HS-27A (cell line): ENCODE measurements at regions not wholly inside any gene's neighbourhood (a gene's known extent, or its start where the extent isn't known, plus 50 kb on each side); places are given as distances from the start of the nearest gene placed in this dataset.
A peak's percentile ranks its signal among the peaks of the same experiment; 100 is the strongest.

ENCODE experiments used
- DNase-seq: peaks from one replicate; pipeline ENCODE4 v3.0.0-alpha.2; 2012; ENCODE audit warnings: low read depth, missing footprints

GRCh38 chr11:80519596-80520506, 1079.0 kb upstream of the TENM4 start:
- DNase-seq: no peak

DNA sequence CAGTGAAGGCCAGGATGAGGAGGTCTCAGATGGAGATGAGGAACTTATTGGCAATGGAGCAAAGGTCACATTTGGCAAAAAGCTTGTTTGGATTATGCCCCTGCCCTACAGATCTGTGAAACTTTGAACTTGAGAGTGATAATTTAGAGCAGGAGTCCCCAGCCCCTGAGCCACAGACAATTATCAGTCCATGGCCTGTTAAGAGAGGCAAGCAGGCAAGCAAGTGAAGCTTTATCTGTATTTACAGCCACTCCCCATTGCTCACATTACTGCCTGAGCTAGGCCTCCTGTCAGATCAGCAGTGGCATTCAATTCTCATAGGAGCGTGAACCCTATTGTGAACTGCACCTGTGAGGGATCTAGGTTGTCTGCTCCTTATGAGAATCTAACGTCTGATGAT, 1076.9 kb upstream of the TENM4 start:
- no peak for DNase-seq

DNA sequence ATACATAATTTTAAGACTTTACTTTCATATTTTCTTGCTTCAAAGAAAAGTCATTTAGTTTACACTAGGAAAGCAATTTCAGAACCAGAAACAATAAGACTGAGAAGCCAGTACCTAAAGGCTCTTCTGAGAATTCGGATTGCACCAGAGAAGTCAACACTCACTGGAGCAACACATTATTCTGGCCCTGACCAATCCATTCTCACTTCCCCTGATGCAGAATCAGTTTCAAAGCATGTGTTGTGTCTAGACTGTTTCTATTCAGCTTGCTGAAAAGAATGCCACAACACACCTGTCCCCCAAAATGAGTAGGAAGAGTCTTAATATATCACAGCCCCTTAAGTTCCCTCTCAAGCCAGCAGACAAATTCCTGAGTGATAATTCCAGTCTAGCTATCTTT, 1074.3 kb upstream of the TENM4 start:
- no peak for DNase-seq

DNA sequence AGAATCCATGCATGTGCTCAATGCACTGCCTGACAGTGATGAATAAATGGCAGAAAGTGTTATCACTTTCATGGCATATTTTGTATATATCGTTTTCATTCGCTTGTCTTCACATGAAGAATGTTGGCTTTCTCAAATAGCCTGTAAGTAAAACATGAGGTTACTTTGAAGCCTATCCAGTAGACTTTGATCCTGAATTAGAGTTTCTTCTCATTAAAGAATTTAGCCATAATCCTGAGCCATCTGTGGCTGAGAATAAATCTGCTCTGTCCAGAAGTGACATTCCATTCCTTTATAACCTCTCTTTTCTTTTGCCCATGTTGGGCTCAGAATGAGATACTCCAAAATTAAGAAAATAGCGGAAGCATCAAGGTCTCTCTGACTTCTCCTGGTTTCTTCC, 1071.7 kb upstream of the TENM4 start:
- DNase-seq: no peak

DNA sequence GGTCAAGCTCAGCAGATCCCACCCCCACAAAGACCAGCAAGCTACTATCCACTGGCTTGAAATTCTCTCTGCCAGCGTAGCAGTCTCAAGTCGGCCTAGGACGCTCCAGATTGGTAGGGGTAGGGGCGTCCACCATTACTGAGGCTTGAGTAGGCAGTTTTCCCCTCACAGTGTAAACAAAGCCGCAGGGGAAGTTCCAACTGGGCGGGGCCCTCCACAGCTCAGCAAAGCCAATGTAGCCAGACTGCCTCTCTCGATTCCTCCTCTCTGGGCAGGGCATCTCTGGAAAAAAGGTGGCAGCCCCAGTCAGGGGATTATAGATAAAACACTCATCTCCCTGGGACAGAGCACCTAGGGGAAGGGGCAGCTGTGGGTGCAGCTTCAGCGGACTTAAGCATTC, 1064.9 kb upstream of the TENM4 start:
- DNase-seq: no peak

GRCh38 chr11:80503990-80504389, 1063.2 kb upstream of the TENM4 start:
- DNase-seq: no peak

DNA sequence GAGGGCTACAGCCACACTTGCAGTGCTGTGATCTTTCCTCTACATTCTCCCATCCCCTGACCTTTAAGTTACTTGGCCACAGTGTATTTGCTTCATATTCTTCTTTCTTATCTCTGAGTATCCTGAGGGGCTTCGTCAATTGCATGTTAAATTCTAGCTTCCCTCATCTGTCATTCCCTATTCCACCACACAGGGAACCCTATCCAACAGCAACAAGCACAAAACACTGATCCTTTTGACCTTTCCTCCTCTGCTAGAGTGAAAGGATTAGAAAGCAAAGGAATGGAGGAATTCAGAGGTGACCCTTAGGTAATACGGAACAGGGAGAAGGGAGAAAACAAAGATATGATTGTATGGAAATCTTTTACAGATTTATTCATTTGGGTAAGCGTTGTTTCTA, 1061.7 kb upstream of the TENM4 start:
- DNase-seq: no peak

DNA sequence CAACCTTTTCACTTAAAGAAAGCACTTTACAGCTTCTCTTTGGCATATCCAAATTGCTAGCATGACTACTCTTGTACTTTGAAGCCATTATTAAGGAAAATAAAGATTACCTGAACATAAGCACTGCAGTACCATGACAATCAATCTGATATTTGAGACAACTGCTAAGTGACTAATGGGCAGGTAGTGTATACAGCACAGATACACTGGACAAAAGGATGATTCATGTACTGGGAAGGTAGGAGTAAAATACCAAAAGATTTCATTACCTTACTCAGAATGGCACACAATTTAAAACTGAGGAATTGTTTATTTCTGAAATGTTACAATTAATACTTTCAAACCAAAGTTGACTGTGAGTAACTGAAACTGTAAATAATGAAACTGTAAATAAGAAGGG, 1054.3 kb upstream of the TENM4 start:
- no peak for DNase-seq

DNA sequence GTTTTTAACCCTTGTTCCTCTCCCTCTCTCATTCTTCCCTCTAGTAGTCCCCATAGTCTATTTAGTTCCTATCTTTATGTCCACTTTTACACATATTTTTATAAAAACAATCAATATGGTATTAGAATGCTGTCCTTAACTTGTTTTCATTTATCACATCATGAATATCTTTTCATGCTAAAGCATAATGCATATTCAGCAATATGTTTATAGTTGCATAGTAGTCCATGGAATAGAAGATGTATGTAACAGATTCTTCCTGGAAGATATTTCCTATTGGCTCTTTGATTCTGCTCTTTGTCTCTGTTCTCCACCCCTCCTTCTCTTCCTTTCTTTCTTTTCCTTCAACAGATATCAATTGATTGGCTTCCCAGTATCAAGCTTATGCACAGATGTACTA, 1047.1 kb upstream of the TENM4 start:
- DNase-seq: no peak

GRCh38 chr11:80486678-80487077, 1045.8 kb upstream of the TENM4 start:
- DNase-seq: no peak

- peak; percentile 29 for DNase-seq
Observed at GRCh38 chr11:80477178-80477577, 1036.3 kb upstream of the TENM4 start.

DNA sequence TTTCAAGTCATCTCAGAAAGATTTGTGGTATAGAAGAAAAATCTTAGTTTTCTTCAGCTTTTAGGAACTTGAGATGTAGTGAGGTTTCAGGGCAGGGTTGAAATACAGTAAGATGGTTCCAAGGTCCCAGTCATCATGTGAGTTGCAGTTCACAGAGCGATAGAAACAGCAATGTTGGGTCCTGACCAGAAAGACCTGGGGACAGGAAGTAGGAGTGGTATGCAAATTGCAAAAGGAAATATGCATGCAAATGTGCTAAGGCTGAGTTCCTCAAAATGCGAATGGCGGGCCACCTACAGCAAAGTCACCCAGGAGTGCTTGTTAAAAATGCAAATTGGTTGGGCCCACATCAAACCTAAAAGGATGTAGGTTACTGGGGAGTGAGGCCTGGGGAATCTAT, 1032.7 kb upstream of the TENM4 start:
- no peak for DNase-seq

GRCh38 chr11:80469871-80470270, 1029.0 kb upstream of the TENM4 start:
- DNase-seq: no peak

GRCh38 chr11:80466570-80466969, 1025.7 kb upstream of the TENM4 start:
- no peak for DNase-seq

- DNase-seq: no peak
Observed at GRCh38 chr11:80462211-80462610, 1021.4 kb upstream of the TENM4 start.

DNA sequence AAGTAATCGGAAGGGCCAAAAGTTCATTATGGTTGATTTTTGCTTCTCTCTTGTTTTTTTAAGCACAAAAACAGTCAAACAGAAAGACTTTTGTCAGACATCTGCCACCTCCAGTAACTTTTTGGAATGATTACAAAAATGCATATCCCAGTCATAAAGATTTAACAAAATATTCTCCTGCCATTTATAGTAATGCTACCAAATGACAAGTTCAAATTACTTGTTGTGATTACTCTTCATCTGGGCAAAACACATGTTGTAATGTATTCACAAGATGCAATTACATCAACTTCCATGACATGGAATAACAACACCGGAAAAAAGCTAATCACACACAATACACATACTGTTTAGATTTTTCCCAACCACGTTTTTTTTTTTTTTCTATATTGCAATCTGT, 1017.5 kb upstream of the TENM4 start:
- no peak for DNase-seq

DNA sequence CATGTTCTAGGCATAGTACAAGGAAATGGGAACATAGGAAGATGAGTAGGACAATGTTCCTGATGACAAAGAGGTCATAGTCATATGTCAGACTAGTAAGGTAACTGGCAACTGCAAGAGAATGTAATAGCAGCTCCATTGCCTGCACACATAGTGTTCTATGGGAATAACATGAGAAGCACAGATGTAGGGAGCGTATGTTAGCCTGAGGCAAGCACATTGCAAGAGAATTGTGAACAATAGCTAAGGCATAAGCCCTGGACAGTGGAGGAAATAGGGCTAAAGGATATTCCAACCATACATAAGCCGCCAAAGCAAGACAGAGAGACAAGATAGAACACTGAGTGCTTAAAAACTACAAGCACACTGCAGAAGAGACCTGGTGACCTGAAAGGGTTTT, 1017.0 kb upstream of the TENM4 start:
- DNase-seq: no peak

- DNase-seq: no peak
Observed at GRCh38 chr11:80455818-80456217, 1015.0 kb upstream of the TENM4 start.

DNA sequence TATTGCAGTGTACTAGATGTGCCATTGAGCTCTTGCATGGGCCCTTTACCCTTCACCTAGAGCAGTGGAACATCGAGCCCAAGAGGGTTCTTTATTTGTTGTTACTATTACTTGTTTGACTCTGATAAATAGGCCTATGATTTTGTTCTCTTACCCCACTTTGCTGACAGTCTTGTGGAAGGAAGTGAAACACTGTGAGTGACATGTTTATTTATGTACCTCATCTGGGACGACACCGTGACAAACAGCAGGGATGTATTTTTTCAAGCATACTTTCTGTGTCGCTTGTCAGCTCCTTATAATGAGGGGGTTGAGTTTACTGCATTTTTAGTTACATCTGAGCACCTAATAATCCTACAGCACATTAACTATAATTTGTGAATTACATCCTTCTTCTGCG, 1010.3 kb upstream of the TENM4 start:
- no peak for DNase-seq

DNA sequence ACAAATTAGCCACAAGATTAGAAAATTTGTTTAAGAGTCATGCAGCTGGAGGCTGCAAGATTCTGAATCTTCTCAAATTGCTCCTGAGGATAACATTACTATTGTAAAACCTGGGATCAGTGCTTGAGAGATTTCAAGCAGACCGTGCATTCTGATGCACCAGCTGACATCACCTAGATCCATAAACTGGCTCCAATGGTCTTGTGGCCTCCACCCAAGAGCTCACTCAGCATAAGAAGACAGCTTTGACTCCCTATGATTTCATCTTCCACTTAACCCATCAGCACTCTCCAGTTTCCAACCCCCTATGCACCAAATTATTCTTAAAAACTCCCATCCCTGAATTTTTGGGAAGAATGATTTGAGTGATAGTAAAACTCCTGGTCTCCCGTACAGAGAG, 1007.9 kb upstream of the TENM4 start:
- no peak for DNase-seq

GRCh38 chr11:80443177-80443576, 1002.3 kb upstream of the TENM4 start:
- no peak for DNase-seq

DNA sequence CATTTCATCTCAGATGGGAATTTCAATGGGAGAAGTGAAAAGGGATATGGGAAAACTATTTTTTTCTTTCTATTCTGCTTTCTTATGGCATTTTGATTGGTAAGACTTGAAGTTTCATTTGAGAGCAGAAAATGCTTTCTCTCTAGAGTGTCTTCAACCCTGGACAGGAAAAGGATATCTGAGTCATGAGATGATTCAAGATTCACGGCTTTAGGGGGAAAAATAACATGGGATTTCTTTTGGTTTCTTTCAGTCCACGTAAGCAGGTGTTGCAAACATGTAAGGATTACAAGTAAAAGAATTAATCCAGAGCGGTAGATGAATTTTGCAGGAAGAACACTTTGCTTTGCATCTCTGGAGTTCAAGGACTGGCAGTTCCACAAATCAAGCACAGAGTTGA, 1001.0 kb upstream of the TENM4 start:
- DNase-seq: no peak

GRCh38 chr11:80440835-80441234, 1000.0 kb upstream of the TENM4 start:
- no peak for DNase-seq

DNA sequence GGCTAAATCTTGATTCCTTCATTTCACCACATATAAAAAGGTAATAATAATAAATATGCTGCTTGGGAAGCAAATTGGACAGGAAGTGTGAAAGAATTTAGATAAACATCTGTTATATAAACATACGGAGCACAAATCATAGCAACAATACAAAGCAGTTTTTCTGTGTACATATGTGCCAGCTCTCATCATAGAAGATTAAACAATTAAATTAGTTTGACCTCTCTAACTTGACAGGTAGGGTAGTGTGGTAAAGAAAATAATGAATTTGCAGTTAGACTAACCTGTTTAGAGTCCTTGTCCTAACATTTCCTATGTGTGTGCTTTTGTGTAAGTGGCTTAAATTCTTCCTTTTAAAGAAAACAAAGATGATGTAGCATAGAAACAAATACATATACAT, 995.7 kb upstream of the TENM4 start:
- no peak for DNase-seq
